A549 (cell line): ENCODE measurements at regions not wholly inside any gene's neighbourhood (a gene's known extent, or its start where the extent isn't known, plus 50 kb on each side); places are given as distances from the start of the nearest gene placed in this dataset.

Experiments
- CBX2 ChIP-seq: fragments of 200-600 bp; sonication (generic); IDR thresholded peaks from 2 replicates; pipeline ENCODE4 v1.6.1; 2016; ENCODE audit warnings: low read depth, mild to moderate bottlenecking, borderline replicate concordance
- CBX8 ChIP-seq: fragments of 200-600 bp; sonication (generic); IDR thresholded peaks from 2 replicates; pipeline ENCODE4 v1.6.1; 2016
- GATA3 ChIP-seq: IDR thresholded peaks from 2 replicates; pipeline ENCODE4 v1.6.1; 2012; ENCODE audit warnings: borderline replicate concordance
- HOXA7 ChIP-seq: fragments of 250-450 bp; sonication (Bioruptor Pico); IDR thresholded peaks from 2 replicates; pipeline ENCODE4 v1.5.0; 2020; ENCODE audit warnings: mild to moderate bottlenecking, moderate library complexity
- JUN ChIP-seq, 2 experiments: fragments of >200 bp; sonication (Bioruptor Twin); formaldehyde crosslinking; IDR thresholded peaks; 2 replicates in 1 of 2; 3 replicates in 1 of 2; pipeline ENCODE4 v1.6.1; 2016 to 2017
- JUNB ChIP-seq: fragments of >200 bp; sonication (Bioruptor Twin); formaldehyde crosslinking; IDR thresholded peaks from 2 replicates; pipeline ENCODE4 v1.6.1; 2016
- NR3C1 ChIP-seq: fragments of >200 bp; sonication (Bioruptor Twin); formaldehyde crosslinking; IDR thresholded peaks from 3 replicates; pipeline ENCODE4 v1.6.1; 2017
- POLR2A ChIP-seq: IDR thresholded peaks from 2 replicates; pipeline ENCODE4 v1.6.1; 2012; ENCODE audit warnings: mild to moderate bottlenecking, low read length
- RARB ChIP-seq: fragments of 250-450 bp; sonication (Bioruptor Pico); IDR thresholded peaks from 2 replicates; pipeline ENCODE4 v1.8.0; 2021; ENCODE audit warnings: mild to moderate bottlenecking, moderate library complexity
- TFCP2L1 ChIP-seq: fragments of 250-450 bp; sonication (Bioruptor Pico); IDR thresholded peaks from 2 replicates; pipeline ENCODE4 v1.5.0; 2021; ENCODE audit warnings: mild to moderate bottlenecking
- TP53 ChIP-seq: fragments of 250-450 bp; sonication (Bioruptor Pico); IDR thresholded peaks from 2 replicates; pipeline ENCODE4 v1.5.0; 2021; ENCODE audit warnings: mild to moderate bottlenecking, moderate library complexity
- ZFP36 ChIP-seq: fragments of 450-650 bp; IDR thresholded peaks from 2 replicates; pipeline ENCODE4 v1.6.1; 2014; ENCODE audit warnings: borderline replicate concordance; ENCODE audit not compliant: partially characterized antibody
- ZNF302 ChIP-seq: fragments of 250-450 bp; sonication (Bioruptor Pico); IDR thresholded peaks from 2 replicates; pipeline ENCODE4 v1.9.0; 2021; ENCODE audit warnings: inconsistent platforms, mild to moderate bottlenecking, moderate library complexity
- TF ChIP-seq, protein P1 (sequence below): fragments of >200 bp; sonication (Bioruptor Twin); formaldehyde crosslinking; IDR thresholded peaks from 3 replicates; pipeline ENCODE4 v1.5.1; 2016

DNA sequence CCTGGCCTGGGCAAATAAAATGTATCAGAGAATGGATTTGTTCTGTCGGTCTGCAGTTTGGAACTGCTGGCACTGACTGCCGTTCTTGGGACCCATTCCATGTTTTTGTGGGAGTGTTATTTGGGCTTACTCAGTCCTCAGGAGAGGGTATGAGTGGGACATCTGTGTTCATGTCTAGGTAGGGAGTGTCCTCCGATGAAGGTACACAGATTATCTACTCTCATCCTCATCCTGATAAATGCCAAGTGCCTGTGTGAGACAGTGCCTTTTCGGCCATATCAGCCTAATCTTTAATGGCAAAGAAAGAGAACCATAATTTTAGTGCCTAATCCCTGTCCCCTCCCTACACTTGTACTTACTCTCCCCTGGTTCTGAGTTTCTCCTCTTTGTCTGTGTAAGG, 409.4 kb downstream of the REEP3 start:
- TF ChIP-seq RARB (CRISPR knock-in tag) (no peak), POLR2A (no peak), NR3C1 (no peak), HOXA7 (CRISPR knock-in tag) (no peak), TP53 (CRISPR knock-in tag) (no peak), CBX2 (no peak), JUNB (no peak), ZNF302 (CRISPR knock-in tag) (no peak), JUN (IDR thresholded peaks at IDR 0.05) (no peak), GATA3 (no peak), ZFP36 (no peak), TFCP2L1 (CRISPR knock-in tag) (no peak), CBX8 (no peak)
- TF ChIP-seq, protein P1, sequence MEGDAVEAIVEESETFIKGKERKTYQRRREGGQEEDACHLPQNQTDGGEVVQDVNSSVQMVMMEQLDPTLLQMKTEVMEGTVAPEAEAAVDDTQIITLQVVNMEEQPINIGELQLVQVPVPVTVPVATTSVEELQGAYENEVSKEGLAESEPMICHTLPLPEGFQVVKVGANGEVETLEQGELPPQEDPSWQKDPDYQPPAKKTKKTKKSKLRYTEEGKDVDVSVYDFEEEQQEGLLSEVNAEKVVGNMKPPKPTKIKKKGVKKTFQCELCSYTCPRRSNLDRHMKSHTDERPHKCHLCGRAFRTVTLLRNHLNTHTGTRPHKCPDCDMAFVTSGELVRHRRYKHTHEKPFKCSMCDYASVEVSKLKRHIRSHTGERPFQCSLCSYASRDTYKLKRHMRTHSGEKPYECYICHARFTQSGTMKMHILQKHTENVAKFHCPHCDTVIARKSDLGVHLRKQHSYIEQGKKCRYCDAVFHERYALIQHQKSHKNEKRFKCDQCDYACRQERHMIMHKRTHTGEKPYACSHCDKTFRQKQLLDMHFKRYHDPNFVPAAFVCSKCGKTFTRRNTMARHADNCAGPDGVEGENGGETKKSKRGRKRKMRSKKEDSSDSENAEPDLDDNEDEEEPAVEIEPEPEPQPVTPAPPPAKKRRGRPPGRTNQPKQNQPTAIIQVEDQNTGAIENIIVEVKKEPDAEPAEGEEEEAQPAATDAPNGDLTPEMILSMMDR, result no peak
